ENCODE measurements at regions not wholly inside any gene's neighbourhood (a gene's known extent, or its start where the extent isn't known, plus 50 kb on each side); places are given as distances from the start of the nearest gene placed in this dataset.

- H3K27ac ChIP-seq: no peak overlapping the region
- H3K9me3 ChIP-seq: no peaks in the 10 kb centered on the region
- WGBS, 2 donors: 47 to 67% methylated on average over 4 of the region's 4 CpGs
- peak; percentile 22 for DNase-seq
- H3K4me3 ChIP-seq: no peak overlapping the region
- intact Hi-C loops (cut with DNase I; ENCODE audit: low total_unique reads): no loop called here
- no peaks in the 10 kb centered on the region for H3K4me1 ChIP-seq
- H3K27me3 ChIP-seq: no peaks in the 10 kb centered on the region
- TF ChIP-seq CTCF (IDR thresholded peaks at IDR 0.05): no peak
- TF ChIP-seq POLR2A (IDR thresholded peaks at IDR 0.05): no peak
- H3K36me3 ChIP-seq (ENCODE audit: low read depth, missing control alignments): no peaks in the 10 kb centered on the region
These were observed 56.0 kb upstream of the STPG2 start for GRCh38 chr4:98199247-98199646.

GRCh38 chr4:98195005-98195404 lies 51.7 kb upstream of the STPG2 start:
- no peaks in the 10 kb centered on the region for H3K9me3 ChIP-seq
- H3K4me3 ChIP-seq: no peak overlapping the region
- no peak for DNase-seq
- intact Hi-C loops (cut with DNase I; ENCODE audit: low total_unique reads): no loop called here
- WGBS, 2 donors: 83 to 96% methylated on average over 7 of the region's 7 CpGs
- H3K36me3 ChIP-seq (ENCODE audit: low read depth, missing control alignments): no peaks in the 10 kb centered on the region
- no peak overlapping the region for H3K27ac ChIP-seq
- TF ChIP-seq POLR2A (IDR thresholded peaks at IDR 0.05) (no peak), CTCF (IDR thresholded peaks at IDR 0.05) (no peak)
- no peaks in the 10 kb centered on the region for H3K4me1 ChIP-seq
- no peaks in the 10 kb centered on the region for H3K27me3 ChIP-seq

- Histone ChIP-seq H3K4me3 (no peak overlapping the region), H3K4me1 (no peaks in the 10 kb centered on the region), H3K27ac (no peak overlapping the region), H3K27me3 (no peaks in the 10 kb centered on the region), H3K36me3 (ENCODE audit: low read depth, missing control alignments) (no peaks in the 10 kb centered on the region), H3K9me3 (no peaks in the 10 kb centered on the region)
- intact Hi-C loops (cut with DNase I; ENCODE audit: low total_unique reads): no loop called here
- TF ChIP-seq CTCF (IDR thresholded peaks at IDR 0.05): no peak
- no peak for TF ChIP-seq POLR2A (IDR thresholded peaks at IDR 0.05)
- 80 to 86% methylated on average over 8 of the region's 8 CpGs for WGBS, 2 donors
- no peak for DNase-seq
These were observed 50.3 kb upstream of the STPG2 start for GRCh38 chr4:98193459-98194105.

Data from testis (tissue), 2 donors.